ENCODE measurements at regions not wholly inside any gene's neighbourhood (a gene's known extent, or its start where the extent isn't known, plus 50 kb on each side); places are given as distances from the start of the nearest gene placed in this dataset.

DNA sequence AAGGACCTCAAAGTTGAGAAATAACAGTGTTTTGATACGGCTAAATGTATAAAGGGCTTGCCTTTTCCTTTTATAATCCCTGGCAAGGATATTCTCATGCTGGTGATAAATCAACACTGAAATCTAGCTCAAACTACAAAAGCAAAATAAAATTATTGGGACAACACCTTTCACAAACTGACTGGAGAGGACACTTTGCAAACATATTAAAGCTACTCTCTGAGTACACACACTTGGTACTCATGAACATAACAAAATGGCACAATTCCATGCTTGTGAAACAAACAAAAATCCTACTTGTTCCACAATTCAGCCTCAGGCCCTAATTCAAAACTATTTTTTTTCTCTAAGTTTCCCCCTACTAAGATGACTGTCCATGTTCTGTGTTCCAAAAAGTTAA lies 305.8 kb downstream of the ETAA1 start:
- Mint-ChIP-seq H3K27ac (no peak overlapping the region), H3K27me3 (no peaks in the 10 kb centered on the region), H3K36me3 (no peaks in the 10 kb centered on the region), H3K4me3 (no peak overlapping the region), H3K9me3 (peaks cover 3% of the 10 kb centered on the region), H3K4me1 (no peaks in the 10 kb centered on the region)
- DNase-seq, result no peak

DNA sequence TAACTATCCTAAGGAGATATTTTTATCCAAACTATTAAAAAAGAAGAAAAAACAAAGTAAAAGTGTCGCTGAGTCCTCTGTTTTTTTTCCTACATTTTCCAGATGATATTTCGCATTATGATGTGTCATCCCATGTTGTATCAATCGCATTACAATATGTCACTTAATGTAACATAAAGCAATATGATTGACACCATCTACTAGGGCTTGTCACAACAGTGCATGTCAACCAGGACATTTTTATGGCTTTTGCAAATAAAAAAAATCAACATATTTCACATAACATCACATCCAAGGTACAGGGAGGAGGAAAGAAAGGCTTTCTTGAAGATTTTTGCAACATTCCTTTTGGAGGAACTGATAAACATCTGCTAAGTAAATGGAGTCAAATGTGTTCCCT lies 308.9 kb downstream of the ETAA1 start:
- Mint-ChIP-seq H3K9me3 (no peaks in the 10 kb centered on the region), H3K27me3 (no peaks in the 10 kb centered on the region), H3K4me1 (no peaks in the 10 kb centered on the region), H3K4me3 (no peak overlapping the region), H3K27ac (no peak overlapping the region), H3K36me3 (no peaks in the 10 kb centered on the region)
- DNase-seq, result no peak

DNA sequence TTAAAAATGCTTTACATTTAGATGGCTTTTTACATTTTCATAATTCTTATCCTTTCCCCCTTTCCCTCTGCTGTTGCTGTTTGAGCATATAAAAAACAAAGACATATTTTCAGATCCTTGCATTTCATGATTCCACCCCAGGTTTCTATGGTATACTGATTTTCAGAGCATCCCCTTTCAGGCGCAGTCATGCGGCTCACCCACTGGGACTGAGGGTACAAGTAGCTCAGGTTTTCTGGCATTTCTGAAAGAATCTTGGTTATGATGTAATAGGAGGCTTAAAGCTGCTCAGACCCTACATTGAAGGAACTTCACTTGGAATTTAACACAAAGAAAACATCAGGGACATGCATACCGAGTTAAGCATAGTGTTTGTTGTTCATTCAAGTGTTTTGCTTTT lies 310.8 kb downstream of the ETAA1 start:
- Mint-ChIP-seq H3K9me3 (no peaks in the 10 kb centered on the region), H3K27ac (no peak overlapping the region), H3K4me1 (no peaks in the 10 kb centered on the region), H3K36me3 (no peaks in the 10 kb centered on the region), H3K27me3 (no peaks in the 10 kb centered on the region), H3K4me3 (no peak overlapping the region)
- no peak for DNase-seq

DNA sequence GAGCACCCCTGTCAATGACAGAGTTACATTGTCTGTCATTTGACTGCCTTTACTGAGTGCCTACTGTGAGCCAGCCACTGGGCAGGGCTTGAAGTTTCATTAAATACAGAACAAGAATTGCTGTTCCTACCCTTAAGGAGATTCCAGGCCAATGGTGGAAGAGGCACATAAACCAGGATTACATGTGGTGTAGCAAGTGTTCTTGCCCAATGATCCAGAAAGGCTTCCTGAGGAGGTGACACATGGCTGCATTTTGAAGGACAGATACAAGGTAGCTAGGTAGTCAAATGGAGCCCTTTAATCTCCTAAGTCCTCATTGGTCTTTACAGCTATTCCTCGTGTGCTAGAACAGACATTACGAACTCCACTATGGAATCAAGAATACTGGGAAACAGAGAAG lies 312.7 kb downstream of the ETAA1 start:
- Mint-ChIP-seq H3K9me3 (no peaks in the 10 kb centered on the region), H3K27me3 (no peaks in the 10 kb centered on the region)

DNA sequence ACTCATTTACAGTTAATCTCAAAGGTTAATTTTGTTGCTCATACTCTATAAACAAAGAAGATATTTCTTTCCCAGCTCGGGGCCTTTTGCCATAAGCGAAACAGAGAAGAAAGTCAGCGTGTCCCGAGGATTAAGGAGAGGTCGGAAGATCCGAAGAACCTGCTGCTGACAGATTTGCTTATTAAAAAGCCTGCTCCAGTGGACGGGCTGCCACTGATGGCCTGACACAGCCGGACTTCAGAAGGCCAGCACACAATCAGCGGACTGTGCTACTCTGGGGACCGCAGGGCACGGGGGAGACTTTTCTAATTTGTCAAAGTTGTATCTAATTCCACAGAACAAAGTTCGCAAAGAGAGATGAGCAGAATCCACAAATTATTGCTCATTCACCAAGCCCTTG lies 315.4 kb downstream of the ETAA1 start:
- H3K27ac Mint-ChIP-seq, result no peak overlapping the region
- no peaks in the 10 kb centered on the region for H3K36me3 Mint-ChIP-seq
- H3K4me1 Mint-ChIP-seq, result no peaks in the 10 kb centered on the region
- H3K27me3 Mint-ChIP-seq, result no peaks in the 10 kb centered on the region
- no peak overlapping the region for H3K4me3 Mint-ChIP-seq
- no peaks in the 10 kb centered on the region for H3K9me3 Mint-ChIP-seq
- no peak for DNase-seq

More for the DNA sequence above, 312.7 kb downstream of the ETAA1 start:
- H3K27ac Mint-ChIP-seq, result no peak overlapping the region
- no peak for DNase-seq
- no peaks in the 10 kb centered on the region for H3K36me3 Mint-ChIP-seq
- H3K4me1 Mint-ChIP-seq, result no peaks in the 10 kb centered on the region
- H3K4me3 Mint-ChIP-seq, result no peak overlapping the region

DNA sequence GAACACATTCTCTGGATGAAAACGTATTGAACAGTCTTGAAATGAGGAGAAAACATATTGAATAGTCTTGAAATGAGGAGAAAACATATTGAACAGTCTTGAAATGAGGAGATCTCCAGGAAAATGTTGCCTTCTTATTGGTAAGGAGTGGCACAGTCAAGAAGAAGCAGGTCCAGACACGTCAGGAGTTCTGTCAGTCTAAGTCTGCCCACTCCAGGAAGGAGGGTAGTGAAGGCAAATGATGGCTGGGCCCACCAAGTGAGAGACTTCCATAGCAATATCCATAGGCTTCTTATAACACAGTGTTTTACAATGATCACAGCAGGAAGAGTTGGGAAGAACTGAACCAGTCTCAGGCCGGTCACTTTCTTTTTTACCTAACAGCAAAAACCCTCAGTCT lies 316.2 kb downstream of the ETAA1 start:
- Mint-ChIP-seq H3K4me3 (no peak overlapping the region), H3K9me3 (no peaks in the 10 kb centered on the region), H3K36me3 (no peaks in the 10 kb centered on the region), H3K27ac (no peak overlapping the region), H3K4me1 (no peaks in the 10 kb centered on the region), H3K27me3 (no peaks in the 10 kb centered on the region)
- DNase-seq, result no peak

DNA sequence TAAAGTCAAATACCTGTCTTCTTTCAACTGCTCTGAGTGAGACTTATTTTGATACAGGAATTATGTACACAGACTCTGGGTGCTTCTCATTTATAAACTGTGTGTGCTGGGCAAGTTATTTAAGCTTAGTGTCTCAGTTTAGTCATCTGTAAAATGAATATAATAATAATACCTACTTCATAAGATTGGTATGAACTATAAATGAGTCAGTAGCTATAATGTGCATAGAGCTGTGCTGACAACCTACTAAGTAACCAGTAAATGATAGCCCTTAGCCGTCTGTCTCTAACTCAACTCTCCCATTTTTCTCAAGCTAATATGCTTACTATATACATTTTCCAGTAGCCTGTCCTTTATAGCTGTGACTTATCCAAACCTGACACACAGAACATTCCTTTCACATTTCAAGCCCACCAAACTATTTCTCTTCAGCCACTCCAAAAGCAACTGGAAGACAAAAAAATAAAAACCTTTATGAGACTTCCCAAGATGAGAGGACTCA lies 319.8 kb downstream of the ETAA1 start:
- no peaks in the 10 kb centered on the region for H3K4me1 Mint-ChIP-seq
- H3K27me3 Mint-ChIP-seq, result no peaks in the 10 kb centered on the region
- DNase-seq, result no peak
- H3K36me3 Mint-ChIP-seq, result no peaks in the 10 kb centered on the region
- no peak overlapping the region for H3K4me3 Mint-ChIP-seq
- H3K27ac Mint-ChIP-seq, result no peak overlapping the region
- no peaks in the 10 kb centered on the region for H3K9me3 Mint-ChIP-seq

DNA sequence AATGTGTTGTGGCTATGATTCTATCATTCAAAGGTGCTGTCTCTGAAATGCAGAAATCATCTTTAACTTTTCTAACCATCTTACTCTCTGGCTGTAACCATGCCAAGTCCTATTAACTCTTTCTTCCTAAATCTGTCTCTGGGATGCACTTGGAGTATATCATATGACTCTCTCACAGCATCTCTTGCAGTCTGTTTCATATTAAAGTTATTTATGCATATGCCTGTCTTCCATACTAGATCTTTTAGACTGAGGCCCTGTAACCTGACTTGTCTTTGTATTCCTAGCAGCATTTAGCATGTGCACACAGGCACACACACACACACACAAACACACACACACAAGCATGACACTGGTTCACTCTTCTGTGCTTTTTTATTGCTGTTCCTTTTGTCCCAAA lies 320.6 kb downstream of the ETAA1 start:
- H3K27me3 Mint-ChIP-seq, result no peaks in the 10 kb centered on the region
- H3K9me3 Mint-ChIP-seq, result no peaks in the 10 kb centered on the region
- H3K4me3 Mint-ChIP-seq, result no peak overlapping the region
- H3K36me3 Mint-ChIP-seq, result no peaks in the 10 kb centered on the region
- H3K4me1 Mint-ChIP-seq, result no peaks in the 10 kb centered on the region
- DNase-seq, result no peak
- H3K27ac Mint-ChIP-seq, result no peak overlapping the region

DNA sequence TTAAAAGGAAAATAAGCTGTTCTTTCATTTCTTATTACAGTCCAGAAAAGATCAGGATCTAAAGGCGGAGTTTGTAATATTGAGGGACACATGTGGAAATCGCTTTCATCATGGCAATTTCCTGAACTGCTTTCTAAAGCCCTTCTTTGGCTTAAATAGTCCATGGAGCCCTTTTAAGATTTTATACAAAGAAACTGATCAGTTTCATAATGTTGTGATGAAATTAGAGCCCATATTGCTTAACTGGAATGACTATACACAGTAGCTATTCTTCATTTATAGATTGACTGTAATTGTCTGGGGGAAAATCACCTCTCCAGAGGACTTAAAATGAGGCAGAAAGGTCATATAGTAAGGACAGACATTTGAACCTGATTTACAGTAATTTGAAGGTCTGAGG lies 322.2 kb downstream of the ETAA1 start:
- H3K36me3 Mint-ChIP-seq, result no peaks in the 10 kb centered on the region
- H3K4me3 Mint-ChIP-seq, result no peak overlapping the region

DNA sequence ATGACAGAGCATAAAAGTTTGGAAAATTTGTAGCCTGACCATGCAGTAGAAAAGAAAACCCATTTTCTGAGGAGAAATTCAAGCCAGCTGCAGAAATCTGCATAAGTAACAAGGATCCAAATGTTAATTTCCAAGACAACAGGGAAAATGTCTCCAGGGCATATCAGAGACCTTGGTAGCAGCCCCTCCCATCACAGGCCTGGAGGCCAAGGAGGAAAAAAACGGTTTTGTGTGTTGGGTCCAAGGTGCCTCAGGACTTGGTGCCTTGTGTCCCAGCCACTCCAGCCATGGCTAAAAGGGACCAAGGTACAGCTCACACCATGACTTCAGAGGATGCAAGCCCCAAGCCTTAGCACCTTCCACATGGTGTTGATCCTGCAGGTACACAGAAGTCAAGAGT lies 324.4 kb downstream of the ETAA1 start:
- DNase-seq, result no peak
- H3K4me3 Mint-ChIP-seq, result no peak overlapping the region
- no peak overlapping the region for H3K27ac Mint-ChIP-seq
- H3K4me1 Mint-ChIP-seq, result no peaks in the 10 kb centered on the region
- no peaks in the 10 kb centered on the region for H3K36me3 Mint-ChIP-seq
- no peaks in the 10 kb centered on the region for H3K9me3 Mint-ChIP-seq
- H3K27me3 Mint-ChIP-seq, result no peaks in the 10 kb centered on the region

More for the DNA sequence above, 322.2 kb downstream of the ETAA1 start:
- no peak for DNase-seq
- Mint-ChIP-seq H3K27ac (no peak overlapping the region), H3K9me3 (no peaks in the 10 kb centered on the region), H3K4me1 (no peaks in the 10 kb centered on the region), H3K27me3 (no peaks in the 10 kb centered on the region)

DNA sequence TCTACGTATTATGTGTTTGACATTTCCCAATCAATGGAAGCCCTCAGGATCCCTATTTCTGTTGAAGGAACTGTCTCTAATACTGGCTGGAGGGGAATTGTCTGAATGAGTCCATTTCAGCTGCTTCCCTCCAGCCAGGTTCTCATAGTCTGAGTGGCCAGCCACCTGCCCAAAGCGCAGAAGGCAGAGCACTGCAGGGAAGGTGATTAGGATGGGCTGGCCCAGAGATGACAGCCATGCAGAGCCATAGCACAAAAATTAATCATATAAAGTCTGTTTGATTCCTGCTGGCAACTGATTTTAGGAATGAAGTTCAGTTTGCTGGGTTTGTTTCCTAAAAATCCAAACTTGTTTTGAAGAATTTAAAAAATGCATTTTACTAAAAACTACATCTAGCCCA lies 327.1 kb downstream of the ETAA1 start:
- Mint-ChIP-seq H3K9me3 (no peaks in the 10 kb centered on the region), H3K4me3 (no peak overlapping the region), H3K27me3 (no peaks in the 10 kb centered on the region), H3K36me3 (no peaks in the 10 kb centered on the region), H3K4me1 (no peaks in the 10 kb centered on the region), H3K27ac (no peak overlapping the region)
- DNase-seq, result no peak

DNA sequence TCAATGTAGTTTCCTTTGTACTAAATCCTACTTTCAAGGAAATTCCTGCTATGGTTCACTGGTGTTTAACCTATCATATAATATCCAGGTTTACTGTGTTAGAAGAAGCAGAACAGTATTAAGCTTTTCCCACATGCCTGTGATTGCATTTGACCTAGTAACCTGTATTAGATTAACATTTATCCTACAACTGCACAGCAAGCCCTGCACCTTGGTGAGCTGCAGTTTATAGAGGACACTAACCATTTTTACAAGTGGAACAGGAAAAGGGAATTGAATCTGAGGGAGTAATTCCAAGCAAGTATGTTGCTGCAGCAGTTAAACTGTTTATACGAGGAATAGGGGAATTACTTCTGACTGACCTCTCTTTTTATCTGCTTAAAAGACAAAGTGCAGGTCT lies 328.6 kb downstream of the ETAA1 start:
- H3K4me1 Mint-ChIP-seq, result no peaks in the 10 kb centered on the region
- H3K9me3 Mint-ChIP-seq, result no peaks in the 10 kb centered on the region
- DNase-seq, result no peak
- no peak overlapping the region for H3K27ac Mint-ChIP-seq
- no peaks in the 10 kb centered on the region for H3K36me3 Mint-ChIP-seq
- H3K27me3 Mint-ChIP-seq, result no peaks in the 10 kb centered on the region
- no peak overlapping the region for H3K4me3 Mint-ChIP-seq

DNA sequence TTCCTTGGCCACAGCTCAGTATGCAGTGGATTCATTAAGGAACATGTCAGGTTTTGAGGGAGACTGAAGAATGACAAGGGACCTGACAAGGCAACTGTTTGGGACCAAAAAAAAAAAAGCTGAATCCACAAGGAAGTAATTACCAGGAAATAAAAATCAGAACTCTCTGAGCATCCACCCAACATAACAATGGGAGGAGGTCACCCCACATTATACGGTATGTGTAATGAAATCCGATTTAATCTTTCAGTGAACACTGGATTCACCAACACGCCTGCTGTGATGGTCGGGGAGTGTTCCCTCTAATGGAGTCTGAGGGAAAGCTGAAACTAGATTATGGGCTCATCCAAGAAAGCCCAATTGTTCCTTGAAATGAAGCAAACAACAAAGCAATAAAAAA lies 329.3 kb downstream of the ETAA1 start:
- Mint-ChIP-seq H3K27me3 (no peaks in the 10 kb centered on the region), H3K9me3 (no peaks in the 10 kb centered on the region), H3K4me1 (no peaks in the 10 kb centered on the region), H3K27ac (no peak overlapping the region), H3K36me3 (no peaks in the 10 kb centered on the region), H3K4me3 (no peak overlapping the region)
- no peak for DNase-seq

DNA sequence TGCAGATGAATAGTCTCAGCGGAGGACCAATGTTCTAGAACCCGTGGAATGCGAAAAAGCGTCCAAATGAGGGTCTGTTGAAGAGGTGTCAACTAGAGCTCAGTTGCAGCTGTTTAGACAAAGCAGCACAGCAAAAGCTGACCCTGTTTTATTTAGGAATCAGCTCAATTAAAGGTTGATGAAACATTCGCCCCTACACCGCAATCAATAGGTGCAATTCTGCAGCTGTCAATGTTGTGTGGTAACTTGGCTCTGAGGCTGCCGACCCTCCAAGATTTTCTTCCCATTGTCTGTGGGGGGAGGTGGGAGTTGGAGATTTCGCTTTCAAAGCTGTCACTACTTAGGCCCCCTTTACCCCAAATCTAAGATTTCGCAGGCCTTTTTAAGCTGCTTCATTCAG lies 330.0 kb downstream of the ETAA1 start:
- no peaks in the 10 kb centered on the region for H3K36me3 Mint-ChIP-seq
- no peaks in the 10 kb centered on the region for H3K9me3 Mint-ChIP-seq
- H3K4me3 Mint-ChIP-seq, result no peak overlapping the region
- no peaks in the 10 kb centered on the region for H3K27me3 Mint-ChIP-seq
- H3K4me1 Mint-ChIP-seq, result no peaks in the 10 kb centered on the region
- no peak overlapping the region for H3K27ac Mint-ChIP-seq
- no peak for DNase-seq

DNA sequence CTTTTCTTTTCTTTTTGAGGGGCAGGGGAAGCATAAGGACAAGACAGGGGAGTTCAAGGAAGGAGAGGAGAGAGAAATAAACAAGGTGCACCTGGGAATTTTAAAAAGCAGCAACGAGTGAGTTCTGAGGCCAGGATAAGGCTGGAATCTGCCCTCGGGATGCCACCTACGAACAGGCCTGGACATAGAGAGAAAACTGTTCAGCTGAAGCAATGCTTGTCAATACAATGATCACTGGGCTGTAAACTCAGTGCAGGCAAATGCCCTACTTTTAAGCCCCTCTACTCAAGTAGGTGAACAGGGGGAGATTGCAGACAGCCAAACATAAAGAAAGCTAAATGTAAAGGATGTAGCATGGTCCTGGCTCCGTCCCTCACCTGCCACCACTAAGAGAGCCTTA lies 330.5 kb downstream of the ETAA1 start:
- Mint-ChIP-seq H3K27ac (no peak overlapping the region), H3K27me3 (no peaks in the 10 kb centered on the region), H3K4me3 (no peak overlapping the region), H3K9me3 (no peaks in the 10 kb centered on the region), H3K4me1 (no peaks in the 10 kb centered on the region), H3K36me3 (no peaks in the 10 kb centered on the region)
- DNase-seq, result no peak

DNA sequence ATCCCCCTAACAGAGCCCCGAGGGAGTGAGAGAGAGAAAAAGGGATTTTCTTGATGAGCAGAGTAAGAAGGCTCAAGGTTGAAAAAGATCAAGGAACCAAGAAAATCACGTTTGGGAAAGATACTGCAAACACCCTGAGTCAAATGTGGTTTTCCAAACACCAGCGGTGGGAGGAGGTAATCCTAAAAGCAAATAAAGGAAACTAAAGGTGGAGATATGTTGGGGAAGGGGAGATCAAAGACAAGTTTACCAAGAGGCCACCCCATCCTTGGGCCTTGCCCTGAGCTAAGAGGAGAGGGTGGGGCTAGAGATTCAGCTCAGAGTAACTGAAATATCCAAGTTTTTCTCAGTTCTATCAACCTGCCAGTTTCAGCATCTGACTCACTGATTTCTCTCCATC lies 332.3 kb downstream of the ETAA1 start:
- Mint-ChIP-seq H3K9me3 (no peaks in the 10 kb centered on the region), H3K27me3 (no peaks in the 10 kb centered on the region), H3K4me1 (no peaks in the 10 kb centered on the region), H3K36me3 (no peaks in the 10 kb centered on the region), H3K27ac (no peak overlapping the region), H3K4me3 (no peak overlapping the region)
- DNase-seq, result no peak

DNA sequence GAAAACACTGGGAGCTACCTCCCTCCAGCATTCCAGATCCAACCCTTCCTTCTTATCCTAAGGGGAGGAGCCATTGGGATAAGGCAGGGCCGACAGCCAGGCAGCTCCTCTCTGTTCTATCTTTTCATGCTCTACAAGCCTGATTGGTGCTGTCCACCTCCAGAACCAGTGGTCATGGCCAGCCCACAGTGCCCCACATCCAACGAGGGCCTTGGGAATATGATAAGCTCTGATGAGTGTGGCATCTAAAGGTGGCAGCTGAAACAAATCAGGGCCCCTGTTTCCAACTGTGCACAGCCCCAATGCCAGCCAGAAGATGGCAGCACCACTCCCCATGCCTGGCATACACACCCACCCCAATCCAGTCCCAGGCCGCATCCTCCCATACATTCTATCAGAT lies 329.3 kb downstream of the C1D start:
- H3K36me3 Mint-ChIP-seq, result no peaks in the 10 kb centered on the region
- H3K4me1 Mint-ChIP-seq, result no peaks in the 10 kb centered on the region
- H3K27ac Mint-ChIP-seq, result no peak overlapping the region
- no peaks in the 10 kb centered on the region for H3K27me3 Mint-ChIP-seq
- no peak overlapping the region for H3K4me3 Mint-ChIP-seq
- H3K9me3 Mint-ChIP-seq, result no peaks in the 10 kb centered on the region
- DNase-seq, result no peak

Measured in activated naive CD8-positive, alpha-beta T cell treated with anti-CD3 and anti-CD28 coated beads for 36 hours (primary cell).